Head of caudate nucleus (tissue), 42 donors: ENCODE measurements at regions not wholly inside any gene's neighbourhood (a gene's known extent, or its start where the extent isn't known, plus 50 kb on each side); places are given as distances from the start of the nearest gene placed in this dataset.

Experiments used
- DNase-seq, 42 donors: peaks; one replicate each; pipeline versions ENCODE4 v3.0.0 to v3.0.0-alpha.2; 2020 to 2021; ENCODE audit warnings: mixed read lengths in 7 of 42
- intact Hi-C: fragments of 100-400 bp; cut with DNase I; formaldehyde crosslinking; loops from one replicate; pipeline ENCODE4 v1.15.0; 2022

DNA sequence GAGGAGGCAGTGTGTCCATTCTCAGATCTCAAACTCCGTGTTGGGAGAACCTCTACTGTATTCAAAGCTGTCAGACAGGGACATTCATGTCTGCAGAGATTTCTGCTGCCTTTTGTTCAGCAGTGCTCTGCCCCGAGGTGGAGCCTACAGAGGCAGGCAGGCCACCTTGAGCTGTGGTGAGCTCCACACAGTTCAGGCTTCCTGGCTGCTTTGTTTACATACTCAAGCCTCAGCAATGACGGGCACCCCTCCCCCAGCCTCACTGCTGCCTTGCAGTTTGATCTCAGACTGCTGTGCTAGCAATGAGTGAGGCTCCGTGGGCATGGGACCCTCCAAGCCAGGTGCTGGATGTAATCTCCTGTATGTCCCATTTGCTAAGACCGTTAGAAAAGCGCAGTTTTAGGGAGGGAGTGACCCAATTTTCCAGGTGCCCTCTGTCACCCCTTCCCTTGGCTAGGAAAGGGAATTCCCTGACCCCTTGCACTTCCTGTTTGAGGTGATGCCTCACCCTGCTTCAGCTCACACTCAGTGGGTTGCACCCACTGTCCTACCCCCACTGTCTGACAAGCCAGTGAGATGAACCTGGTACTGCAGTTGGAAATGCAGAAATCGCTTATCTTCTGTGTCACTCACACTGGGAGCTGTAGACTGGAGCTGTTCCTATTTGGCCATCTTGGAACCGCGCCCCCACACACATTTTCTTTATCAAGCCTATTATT lies 458.9 kb upstream of the HSFY2 start:
- no peak for DNase-seq

DNA sequence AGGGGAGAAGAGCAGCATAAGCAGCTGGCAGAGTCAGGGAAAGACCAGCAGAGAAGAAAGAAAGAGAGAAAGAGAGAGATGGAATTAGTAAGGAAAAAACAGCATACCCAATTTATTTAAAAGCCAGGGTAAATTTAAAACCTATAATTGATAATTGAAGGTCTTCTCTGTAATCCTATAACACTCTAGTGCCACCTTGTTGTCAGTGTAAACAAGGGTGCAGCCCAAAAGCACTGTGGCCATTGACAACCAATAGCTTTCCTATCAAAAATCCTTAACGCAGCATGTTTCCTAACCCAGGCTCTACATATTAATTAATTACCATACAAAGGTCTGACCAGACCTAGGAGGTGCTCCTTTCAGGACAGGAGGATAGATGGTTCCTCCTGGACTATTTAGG lies 447.2 kb upstream of the HSFY2 start:
- intact Hi-C loops: no loop called here
- DNase-seq: no peak

More for the DNA sequence above, 458.9 kb upstream of the HSFY2 start:
- intact Hi-C loops: no loop called here

DNA sequence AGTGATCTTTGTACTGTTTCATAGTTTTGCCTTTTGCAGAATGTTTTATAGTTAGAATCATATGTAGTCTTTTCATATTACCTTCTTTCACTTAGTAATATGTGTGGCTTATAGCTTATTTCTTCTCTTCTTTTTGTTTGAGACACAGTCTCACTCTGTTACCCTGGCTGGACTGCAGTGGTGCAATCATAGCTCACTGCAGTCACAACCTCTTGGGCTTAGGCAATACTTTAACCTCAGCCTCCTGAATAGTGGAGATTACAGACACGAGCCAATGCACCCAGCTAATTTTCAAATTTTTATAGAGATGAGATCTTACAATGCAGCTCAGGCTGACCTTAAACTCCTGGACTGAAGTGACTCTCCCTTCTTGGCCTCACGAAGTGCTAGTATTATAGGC lies 435.4 kb upstream of the HSFY2 start:
- no peak for DNase-seq

DNA sequence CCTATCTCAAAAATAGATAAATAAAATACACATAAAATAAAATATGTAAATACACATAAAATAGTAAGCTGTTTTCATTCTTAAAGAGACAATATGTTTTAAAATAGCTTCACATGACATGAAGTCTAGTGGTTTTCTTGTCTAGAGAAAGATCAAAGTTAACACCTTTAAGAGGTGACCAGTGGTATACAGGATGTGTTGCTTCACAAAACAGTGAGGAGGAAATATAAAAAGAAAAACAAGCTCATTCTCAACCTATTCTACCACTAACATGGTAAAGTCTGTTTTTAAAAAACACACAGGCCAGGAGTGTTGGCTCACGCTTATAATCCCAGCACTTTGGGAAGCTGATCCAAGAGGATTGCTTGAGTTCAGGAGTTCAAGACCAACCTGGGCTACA lies 433.5 kb upstream of the HSFY2 start:
- intact Hi-C loops: no loop called here
- no peak for DNase-seq

More for the DNA sequence above, 435.4 kb upstream of the HSFY2 start:
- intact Hi-C loops: no loop called here

DNA sequence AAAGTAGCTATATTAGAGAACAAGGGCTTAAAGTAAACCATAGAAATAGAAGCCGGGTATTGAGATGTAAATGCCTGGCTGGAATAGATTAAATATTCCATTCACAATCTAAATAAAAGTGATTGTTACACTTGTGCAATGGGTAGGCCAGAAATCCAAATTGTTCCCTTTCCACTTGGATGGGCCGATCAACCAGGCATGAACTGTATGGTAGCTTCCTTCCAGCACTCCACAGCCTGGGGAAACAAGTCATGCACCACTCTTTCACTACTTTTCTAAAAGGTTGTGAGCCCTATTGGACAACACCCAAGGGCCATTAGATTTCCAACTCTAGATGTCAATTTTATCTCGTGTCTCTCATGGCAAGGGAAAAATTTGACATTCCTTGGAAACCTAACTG lies 407.3 kb upstream of the HSFY2 start:
- DNase-seq: no peak
- intact Hi-C loops: no loop called here

DNA sequence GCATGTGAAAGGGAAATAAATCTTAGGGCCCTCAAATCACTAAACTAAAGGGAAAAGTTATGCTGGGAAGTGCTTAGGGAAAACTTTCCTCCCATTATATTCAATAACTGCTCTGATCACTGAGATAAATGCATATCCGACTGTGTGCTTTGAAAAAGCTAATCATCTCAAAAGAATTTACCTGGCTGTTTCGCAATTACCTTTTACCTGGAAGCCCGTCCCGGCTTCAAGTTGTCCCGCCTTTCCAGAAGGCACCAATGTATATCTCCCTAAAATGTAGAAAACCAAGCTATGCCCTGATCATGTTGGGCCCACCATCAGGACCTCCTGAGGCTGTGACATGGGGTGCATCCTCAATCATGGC lies 394.6 kb upstream of the HSFY2 start:
- intact Hi-C loops: no loop called here
- DNase-seq: no peak

DNA sequence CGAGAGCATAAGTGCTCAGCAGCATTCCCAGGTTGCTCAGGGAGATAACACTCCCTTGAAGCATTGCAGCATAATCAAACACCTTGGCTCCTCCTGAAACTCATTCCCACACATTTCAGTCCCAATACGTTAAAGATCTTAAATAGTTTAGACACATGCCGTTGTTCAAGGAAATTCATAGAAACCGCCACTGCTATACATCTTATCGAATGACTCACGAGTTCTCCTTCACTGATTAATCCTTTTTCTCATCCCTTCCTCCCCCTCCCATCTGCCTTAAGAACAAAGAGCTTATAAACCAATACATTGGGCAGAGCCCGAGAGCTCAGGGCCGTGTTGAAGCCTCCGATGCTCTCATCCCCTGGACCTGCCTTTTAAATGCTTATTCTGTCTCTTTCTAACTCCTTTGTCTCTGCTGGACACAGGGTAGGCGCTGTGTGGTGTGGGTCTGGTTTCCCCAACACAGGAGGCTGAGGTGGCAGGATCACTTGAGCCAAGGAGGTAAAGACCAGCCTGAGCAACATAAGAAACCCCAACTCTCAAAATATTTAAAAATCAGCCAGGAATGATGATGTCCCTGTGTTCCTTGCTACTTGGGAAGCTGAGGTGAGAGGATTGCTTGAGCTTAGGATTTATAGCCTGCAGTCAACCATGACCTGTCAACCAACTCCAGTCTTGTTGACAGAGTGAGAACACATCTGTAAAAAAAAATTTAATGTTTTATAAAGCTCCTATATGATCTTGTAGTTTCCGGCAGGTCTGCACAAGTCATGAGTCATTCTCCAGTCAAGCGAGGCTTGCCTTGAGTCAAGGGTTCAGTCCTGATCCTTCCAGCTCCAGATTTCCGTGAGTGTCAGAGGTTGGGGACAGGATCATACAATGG lies 394.0 kb upstream of the HSFY2 start:
- DNase-seq: no peak
- intact Hi-C loops: no loop called here

DNA sequence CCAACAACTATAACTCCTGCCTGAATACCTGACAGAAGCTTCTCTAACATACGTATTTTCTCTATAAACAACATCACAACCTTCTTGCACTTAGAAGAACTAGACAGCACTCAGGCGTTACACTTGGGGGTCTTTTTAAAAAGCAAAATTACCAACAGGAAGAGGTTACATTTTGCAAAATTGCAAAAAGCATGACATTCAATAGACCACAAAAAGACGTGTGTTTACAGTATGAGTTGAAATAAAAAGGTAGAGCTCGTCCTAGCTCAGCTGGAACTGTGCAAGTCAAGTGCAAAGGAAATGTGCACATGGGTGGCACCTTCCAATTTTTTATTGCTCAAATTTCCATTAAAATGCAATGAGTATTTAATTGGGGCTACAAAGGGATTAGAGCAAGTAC lies 375.2 kb upstream of the HSFY2 start:
- DNase-seq: no peak
- intact Hi-C loops: no loop called here

DNA sequence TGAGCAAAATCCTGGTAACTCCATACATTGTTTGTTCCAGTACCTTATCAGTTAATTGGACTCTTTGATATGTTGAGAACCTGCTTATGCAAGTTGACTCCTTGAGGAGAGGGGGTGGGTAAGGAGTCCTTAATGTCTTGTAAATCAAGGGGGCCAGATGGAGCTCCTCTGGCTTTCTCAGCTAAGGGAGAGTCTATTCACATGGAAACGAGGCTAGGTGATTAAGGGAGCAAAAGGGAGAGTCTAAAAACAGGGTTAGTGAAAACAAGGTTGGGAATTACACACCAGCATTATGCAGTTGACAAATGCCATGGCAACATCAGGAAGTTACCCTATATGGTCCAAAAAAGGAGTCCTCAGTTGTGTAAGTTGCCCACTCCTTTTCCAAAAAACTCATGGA lies 372.8 kb upstream of the HSFY2 start:
- intact Hi-C loops: no loop called here
- no peak for DNase-seq

DNA sequence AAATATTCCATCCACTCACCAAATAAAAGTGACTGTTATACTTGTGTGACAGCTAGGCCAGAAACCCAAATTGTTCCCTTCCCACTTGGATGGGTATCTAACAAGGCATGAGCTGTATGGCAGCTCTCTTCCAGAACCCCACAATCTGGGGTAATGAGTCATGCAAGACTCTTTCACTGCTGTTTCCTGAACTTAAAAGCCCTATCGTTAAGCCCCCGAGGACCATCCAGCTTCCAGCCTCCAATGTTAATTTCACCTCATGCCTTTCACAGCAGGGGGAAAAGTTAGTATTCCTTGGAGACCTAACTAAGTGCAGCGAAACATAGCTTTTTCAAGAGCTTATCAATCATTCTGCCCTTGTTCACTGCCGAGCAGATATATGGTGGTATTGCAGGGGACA lies 368.6 kb upstream of the HSFY2 start:
- DNase-seq: no peak
- intact Hi-C loops: no loop called here

DNA sequence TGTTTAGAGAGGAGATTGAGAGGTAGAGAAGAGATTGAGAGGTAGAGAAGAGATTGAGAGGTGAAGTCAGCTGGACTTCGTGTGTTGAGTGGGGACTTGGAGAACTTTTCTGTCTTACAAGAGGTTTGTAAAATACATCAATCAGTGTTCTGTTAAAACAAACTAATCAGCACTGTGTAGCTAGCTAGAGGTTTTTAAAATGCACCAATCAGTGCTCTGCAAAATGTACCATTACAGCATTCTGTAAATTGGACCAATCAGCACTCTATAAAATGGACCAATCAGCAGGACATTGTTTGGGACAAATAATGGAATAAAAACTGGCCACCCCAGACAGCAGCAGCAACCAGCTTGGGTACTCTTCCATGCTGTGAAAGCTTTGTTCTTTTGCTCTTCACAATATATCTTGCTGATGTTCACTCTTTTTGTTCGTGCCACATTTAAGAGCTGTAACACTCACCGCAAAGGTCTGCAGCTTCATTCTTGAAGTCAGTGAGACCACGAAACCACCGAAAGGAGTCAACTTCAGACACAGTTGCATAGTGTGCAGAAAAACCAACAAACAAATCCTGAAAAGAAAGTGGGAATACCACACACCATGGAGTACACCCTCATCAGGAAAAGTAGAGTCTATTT lies 366.9 kb upstream of the HSFY2 start:
- intact Hi-C loops: no loop called here
- DNase-seq: no peak

DNA sequence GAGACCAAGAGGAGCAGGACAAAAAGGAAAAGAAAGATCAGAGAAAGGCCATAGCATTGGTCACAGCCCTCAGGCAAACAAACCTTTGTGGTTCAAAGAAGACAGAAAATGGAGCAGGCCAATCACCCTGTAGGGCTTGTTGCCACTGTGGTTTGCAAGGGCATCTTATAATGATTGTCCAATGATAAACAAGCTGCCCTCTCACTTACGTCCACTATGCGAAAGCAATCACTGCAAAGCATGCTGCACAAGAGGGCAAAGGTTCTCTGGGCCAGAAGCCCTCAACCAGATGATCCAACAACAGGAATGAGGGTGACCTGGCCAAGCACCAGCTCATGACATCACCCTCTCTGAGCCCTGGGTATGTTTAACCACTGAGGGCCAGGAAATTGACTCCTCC lies 360.9 kb upstream of the HSFY2 start:
- DNase-seq: no peak

DNA sequence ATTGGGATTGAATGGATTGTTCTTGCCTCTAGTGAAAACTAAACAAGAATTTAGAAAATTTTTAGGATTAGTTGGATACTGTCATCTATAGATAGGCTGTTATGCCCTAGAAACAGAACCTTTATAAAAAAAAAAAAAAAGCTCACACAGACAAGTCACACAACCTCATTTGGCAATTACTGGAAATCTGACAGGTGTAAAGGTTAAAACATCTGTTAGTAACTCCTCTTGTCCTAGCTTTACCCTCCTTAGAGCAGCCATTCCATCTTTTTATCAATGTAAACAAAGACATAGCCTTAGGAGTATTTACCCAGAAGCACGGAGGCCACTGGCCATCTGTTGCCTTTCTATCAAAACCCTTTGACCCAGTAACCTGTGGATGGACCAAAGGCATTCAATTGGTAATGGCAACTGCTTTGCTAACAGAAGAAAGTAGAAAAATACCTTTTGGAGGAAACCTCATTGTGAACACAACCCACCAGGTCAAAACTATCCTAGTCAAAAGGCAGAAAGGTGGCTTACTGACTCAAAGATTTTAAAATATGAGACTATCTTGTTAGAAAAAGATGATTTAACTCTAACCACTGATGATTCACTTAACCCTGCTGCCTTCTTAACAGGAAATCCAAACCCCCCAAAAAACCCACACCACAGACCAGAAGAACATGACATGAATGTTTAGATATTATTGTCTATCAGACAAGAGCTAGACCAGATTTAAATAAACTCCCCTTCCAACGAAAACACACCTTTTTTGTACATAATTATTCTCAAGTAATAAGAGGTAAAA lies 357.2 kb upstream of the HSFY2 start:
- DNase-seq: no peak
- intact Hi-C loops: no loop called here

More for the DNA sequence above, 360.9 kb upstream of the HSFY2 start:
- intact Hi-C loops: no loop called here

DNA sequence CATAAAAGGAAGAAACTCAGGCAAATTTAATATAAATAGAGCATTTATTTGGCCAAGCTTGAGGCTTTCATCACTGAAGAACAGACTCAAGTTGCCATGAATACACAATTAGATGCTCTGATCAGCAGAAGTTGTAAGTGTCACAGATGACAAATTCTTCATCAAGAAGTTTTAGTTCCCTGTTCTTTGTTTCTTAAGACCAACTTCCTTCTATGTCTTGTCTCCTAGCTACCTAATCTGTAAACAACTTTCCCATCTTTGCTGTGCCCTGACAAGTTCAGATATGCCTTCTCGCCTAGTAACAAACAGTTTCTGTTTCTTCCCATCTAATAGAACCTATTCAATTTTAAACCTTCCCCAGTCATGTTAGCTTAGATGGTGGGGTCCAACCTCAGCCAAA lies 353.4 kb upstream of the HSFY2 start:
- DNase-seq: no peak
- intact Hi-C loops: no loop called here

DNA sequence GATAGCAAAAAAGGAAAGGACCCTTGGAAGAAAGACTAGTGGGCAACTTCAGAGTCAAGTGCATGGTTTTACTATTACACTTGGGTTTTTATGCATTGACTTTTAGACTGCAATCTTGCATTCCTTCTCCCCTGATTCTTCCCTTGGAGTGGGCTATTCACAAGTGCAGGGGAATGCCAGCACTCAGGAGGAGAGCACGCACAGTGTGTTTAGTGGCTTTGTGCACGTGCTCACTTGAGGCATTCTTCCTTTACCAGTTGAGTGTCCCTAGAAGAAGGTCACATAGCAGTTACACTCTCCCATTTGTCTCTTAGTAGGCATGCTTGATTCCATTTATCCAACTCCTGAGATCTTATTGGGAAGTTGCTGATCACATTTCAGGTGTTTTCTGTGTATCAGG lies 351.1 kb upstream of the HSFY2 start:
- intact Hi-C loops: no loop called here
- no peak for DNase-seq

DNA sequence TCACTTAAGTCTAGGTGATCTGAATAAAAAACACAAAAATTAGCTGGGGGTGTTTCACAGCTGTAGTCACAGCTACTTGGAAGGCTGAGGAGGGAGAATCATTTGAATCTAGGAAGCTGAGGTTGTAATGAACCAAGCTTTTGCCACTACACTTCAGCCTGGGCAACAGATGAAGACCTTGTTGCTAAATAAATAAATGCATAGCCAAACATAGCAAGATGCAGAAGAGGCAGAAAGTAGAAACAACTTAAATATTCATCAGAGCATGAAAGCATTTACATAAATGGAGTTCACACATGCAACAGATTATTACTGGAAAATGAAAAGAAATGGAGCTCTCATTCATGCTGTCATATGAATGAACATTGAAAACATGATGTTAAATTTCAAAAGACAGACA lies 348.9 kb upstream of the HSFY2 start:
- intact Hi-C loops: no loop called here
- no peak for DNase-seq

DNA sequence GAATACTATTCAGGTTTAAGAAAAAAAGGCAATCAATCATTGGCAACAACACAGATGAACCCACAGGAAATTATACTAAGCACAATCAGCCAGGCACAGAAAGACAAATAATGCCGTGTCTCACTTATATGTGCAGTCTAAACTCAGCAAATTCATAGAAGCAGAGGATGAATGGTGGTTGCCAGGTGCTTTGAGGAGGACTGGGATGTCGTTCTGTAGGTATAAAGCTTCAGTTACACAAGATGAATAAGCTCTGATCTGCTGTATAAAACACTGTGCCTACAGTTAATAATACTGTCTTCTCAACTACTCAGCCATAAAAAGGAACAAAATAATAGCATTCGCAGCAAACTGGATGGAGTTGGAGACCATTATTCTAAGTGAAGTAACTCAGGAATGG lies 324.8 kb upstream of the HSFY2 start:
- DNase-seq: no peak
- intact Hi-C loops: no loop called here

DNA sequence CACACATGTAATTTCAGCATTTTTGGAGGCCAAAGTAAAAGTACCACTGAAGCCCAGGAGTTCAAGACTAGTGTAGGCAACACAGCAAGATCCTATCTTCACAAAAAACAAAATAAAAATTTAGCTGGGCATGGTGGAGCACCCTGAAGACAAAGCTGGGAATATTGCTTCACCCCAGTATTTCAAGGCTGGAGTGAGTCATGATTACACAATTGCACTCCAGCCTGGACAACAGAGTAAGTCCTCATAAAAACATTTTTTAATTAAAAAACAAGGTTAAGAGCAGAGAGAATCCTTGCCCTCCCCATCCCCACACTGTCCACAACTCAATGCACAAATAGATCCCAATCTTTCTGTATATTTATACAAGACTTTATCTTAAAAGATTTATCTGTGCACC lies 321.9 kb upstream of the HSFY2 start:
- DNase-seq: no peak
- intact Hi-C loops: no loop called here

DNA sequence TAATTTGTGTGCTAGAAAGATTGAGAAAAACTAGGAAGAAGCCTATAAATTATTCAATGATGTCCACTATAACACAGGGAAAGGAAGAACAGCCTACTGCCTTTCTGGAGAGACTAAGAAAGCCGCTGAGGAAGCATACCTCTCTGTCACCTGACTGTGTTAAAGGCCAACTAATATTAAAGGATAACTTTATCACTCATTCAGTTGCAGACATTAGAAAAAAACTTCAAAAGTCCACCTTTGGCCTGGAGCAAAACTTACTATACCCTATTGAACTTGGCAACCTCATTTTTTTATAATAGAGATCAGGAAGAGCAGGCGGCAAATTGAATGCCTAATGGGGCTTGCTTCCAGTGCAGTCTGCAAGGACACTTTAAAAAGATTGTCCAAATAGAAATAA lies 309.5 kb upstream of the HSFY2 start:
- DNase-seq: no peak
- intact Hi-C loops: no loop called here

DNA sequence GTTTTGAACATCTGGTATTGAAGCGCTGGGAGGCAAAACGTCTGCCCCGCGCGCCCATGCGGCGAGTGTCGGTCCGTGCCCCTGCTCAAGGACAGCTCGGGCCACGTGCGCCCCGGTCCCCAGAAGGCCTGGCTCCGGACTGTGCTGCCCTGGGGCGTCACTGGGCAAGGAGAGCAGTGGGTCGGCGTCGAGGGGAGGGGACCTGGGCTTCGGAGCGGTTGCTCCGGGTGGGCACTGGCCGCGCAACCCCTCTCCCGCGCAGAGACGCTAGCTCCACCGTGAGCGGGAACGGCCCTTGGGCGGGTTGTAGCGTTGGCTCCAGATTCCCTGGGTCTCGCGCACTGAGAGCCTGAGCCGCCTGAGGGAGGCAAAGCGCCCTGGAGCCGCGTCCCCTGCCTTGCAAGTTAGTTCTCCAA lies 304.2 kb upstream of the HSFY2 start:
- intact Hi-C loops: no loop called here
- peak in 15 of 42 donors; percentile 20 to 61 (median 36) for DNase-seq
